ENCODE measurements at regions not wholly inside any gene's neighbourhood (a gene's known extent, or its start where the extent isn't known, plus 50 kb on each side); places are given as distances from the start of the nearest gene placed in this dataset.

GRCh38 chr2:103159018-103159417 is 397.2 kb downstream of the TMEM182 start:
- Mint-ChIP-seq H3K9me3 (no peaks in the 10 kb centered on the region), H3K4me1 (ENCODE audit: unreplicated experiment) (no peaks in the 10 kb centered on the region), H3K27me3 (peaks cover 59% of the 10 kb centered on the region), H3K36me3 (no peaks in the 10 kb centered on the region), H3K27ac (no peak overlapping the region), H3K4me3 (no peak overlapping the region)
- no peak for TF ChIP-seq CTCF (conservative IDR thresholded peaks at IDR 0.05)
- no peak for DNase-seq (ENCODE audit: extremely low spot score, unreplicated experiment)

GRCh38 chr2:103161456-103162289 is 399.8 kb downstream of the TMEM182 start:
- H3K4me1 Mint-ChIP-seq (ENCODE audit: unreplicated experiment) = no peaks in the 10 kb centered on the region
- peaks cover 43% of the 10 kb centered on the region for H3K27me3 Mint-ChIP-seq
- no peaks in the 10 kb centered on the region for H3K9me3 Mint-ChIP-seq
- H3K4me3 Mint-ChIP-seq = no peak overlapping the region
- DNase-seq (ENCODE audit: extremely low spot score, unreplicated experiment) = no peak
- H3K36me3 Mint-ChIP-seq = no peaks in the 10 kb centered on the region
- H3K27ac Mint-ChIP-seq = no peak overlapping the region
- peak; percentile 93 for TF ChIP-seq CTCF (conservative IDR thresholded peaks at IDR 0.05)

GRCh38 chr2:103164748-103165147 is 402.9 kb downstream of the TMEM182 start:
- H3K4me3 Mint-ChIP-seq = no peak overlapping the region
- H3K36me3 Mint-ChIP-seq = no peaks in the 10 kb centered on the region
- H3K9me3 Mint-ChIP-seq = no peaks in the 10 kb centered on the region
- no peak for TF ChIP-seq CTCF (conservative IDR thresholded peaks at IDR 0.05)
- no peak for DNase-seq (ENCODE audit: extremely low spot score, unreplicated experiment)
- peaks cover 22% of the 10 kb centered on the region for H3K27me3 Mint-ChIP-seq
- H3K4me1 Mint-ChIP-seq (ENCODE audit: unreplicated experiment) = no peaks in the 10 kb centered on the region
- no peak overlapping the region for H3K27ac Mint-ChIP-seq

DNA sequence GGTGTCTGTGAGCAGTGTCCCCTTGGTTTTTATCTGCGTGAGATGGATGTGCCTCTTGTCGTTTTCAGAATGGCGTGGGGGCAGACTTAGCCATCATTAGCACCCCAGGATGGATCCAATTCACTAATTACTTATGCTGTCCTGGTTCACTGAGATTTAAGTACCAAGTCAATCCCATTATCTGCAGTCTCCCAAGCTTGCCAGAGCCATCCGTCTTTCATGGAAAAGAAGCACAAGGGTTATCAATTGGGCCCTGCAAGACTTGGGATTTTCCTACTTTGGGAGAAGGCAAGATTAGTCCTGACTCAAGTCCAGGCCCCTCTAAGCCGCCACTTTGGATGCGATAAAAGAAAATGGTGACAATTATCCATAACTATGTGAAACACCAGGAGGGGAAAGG is 404.0 kb downstream of the TMEM182 start:
- no peak for TF ChIP-seq CTCF (conservative IDR thresholded peaks at IDR 0.05)
- no peak for DNase-seq (ENCODE audit: extremely low spot score, unreplicated experiment)
- peaks cover 11% of the 10 kb centered on the region for H3K27me3 Mint-ChIP-seq
- H3K9me3 Mint-ChIP-seq = no peaks in the 10 kb centered on the region
- H3K27ac Mint-ChIP-seq = no peak overlapping the region
- no peaks in the 10 kb centered on the region for H3K4me1 Mint-ChIP-seq (ENCODE audit: unreplicated experiment)
- no peaks in the 10 kb centered on the region for H3K36me3 Mint-ChIP-seq
- no peak overlapping the region for H3K4me3 Mint-ChIP-seq

DNA sequence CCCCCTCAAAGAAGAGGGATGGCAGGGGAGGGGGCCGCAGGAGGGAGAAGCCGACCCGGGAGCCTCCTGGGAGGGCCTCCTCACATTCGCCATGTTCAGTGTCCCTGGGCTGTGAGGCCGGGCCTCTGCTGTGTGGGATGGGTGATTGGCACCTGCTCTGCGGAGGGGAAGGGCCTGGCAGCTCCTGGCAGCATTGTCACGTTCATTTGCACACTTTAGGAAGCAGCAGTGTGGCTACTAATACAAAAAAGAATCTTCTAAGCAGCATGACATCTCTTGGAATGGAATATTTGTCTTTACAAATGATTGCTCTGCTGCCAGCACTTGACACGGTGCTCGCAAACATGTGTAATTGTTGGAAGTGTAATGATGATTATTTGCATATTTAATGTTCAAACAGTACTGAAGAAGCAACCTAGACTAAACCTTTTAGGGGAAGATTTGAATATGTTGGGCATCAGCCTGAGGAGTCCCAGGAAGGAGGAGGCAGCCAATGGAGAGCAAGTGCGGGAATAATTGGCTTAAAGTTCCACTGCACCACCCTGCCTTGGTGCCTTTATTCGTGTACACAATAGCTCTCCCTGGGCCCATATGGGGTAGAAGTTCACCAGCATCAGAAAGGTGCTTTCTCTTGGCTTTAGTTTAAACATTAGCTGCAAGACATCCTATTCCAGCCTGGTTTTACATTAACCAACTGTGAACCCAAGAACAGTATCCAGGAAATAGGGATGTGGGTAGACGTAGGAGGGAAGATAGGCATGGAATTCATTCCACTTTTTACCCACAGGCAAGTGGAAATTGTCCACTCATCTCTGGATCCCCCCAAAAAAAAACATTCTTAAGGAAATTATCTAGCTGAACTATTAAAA is 404.9 kb downstream of the TMEM182 start:
- DNase-seq (ENCODE audit: extremely low spot score, unreplicated experiment) = no peak
- Mint-ChIP-seq H3K27me3 (peaks cover 7% of the 10 kb centered on the region), H3K36me3 (no peaks in the 10 kb centered on the region), H3K27ac (no peak overlapping the region), H3K4me1 (ENCODE audit: unreplicated experiment) (no peaks in the 10 kb centered on the region), H3K4me3 (no peak overlapping the region), H3K9me3 (no peaks in the 10 kb centered on the region)
- no peak for TF ChIP-seq CTCF (conservative IDR thresholded peaks at IDR 0.05)

Measured in type B pancreatic cell (in vitro differentiated cells).